Left lung (tissue), 4 donors: ENCODE measurements at regions not wholly inside any gene's neighbourhood (a gene's known extent, or its start where the extent isn't known, plus 50 kb on each side); places are given as distances from the start of the nearest gene placed in this dataset.

Experiments
- ATAC-seq: fragments of 200-7000 bp; cut with Tn5 transposase; one replicate; pipeline ENCODE4 v1.9.1; 2020; ENCODE audit warnings: moderate library complexity
- DNase-seq, 4 donors: peaks; one replicate each; pipeline ENCODE4 v3.0.0-alpha.2; 2013 to 2020
- H3K27ac ChIP-seq, 2 donors: fragments of 200-600 bp; sonication (generic) in 1 of 2; one replicate each; pipeline versions ENCODE4 v1.5.0 to v1.8.0; 2020 to 2021
- H3K27me3 ChIP-seq, 2 donors: fragments of 200-600 bp; sonication (generic) in 1 of 2; one replicate each; pipeline versions ENCODE4 v1.5.0 to v1.8.0; 2020 to 2021
- H3K36me3 ChIP-seq, 2 donors: fragments of 200-600 bp; sonication (generic) in 1 of 2; one replicate each; pipeline versions ENCODE4 v1.5.0 to v1.8.0; 2020 to 2021
- H3K4me1 ChIP-seq, 2 donors: fragments of 200-600 bp; one replicate each; pipeline ENCODE4 v1.8.0; 2021
- H3K4me3 ChIP-seq, 2 donors: fragments of 200-600 bp; sonication (generic) in 1 of 2; one replicate each; pipeline versions ENCODE4 v1.5.0 to v1.8.0; 2020 to 2021; ENCODE audit warnings: mild to moderate bottlenecking in 1 of 2
- H3K9me3 ChIP-seq, 2 donors: fragments of 200-600 bp; sonication (generic) in 1 of 2; one replicate each; pipeline versions ENCODE4 v1.5.0 to v1.8.0; 2020 to 2021
- CTCF ChIP-seq, 2 donors: fragments of 200-600 bp; sonication (generic) in 1 of 2; IDR thresholded peaks; one replicate each; pipeline versions ENCODE4 v1.5.0 to v1.8.0; 2021; ENCODE audit warnings: antibody characterized with exemption in 2 of 2
- intact Hi-C, 2 donors: fragments of 100-400 bp; cut with DNase I; formaldehyde crosslinking; loops; one replicate each; pipeline versions ENCODE4 v1.11.2 to v1.14.2; 2022
- donor health status: DM: no; HTN: yes; CAD: no.
- donor health status: DM: no; HTN: no; CAD: no.

GRCh38 chr20:60986506-60987156, 265.4 kb upstream of the CDH4 start:
- peaks cover 0 to 4% of the 10 kb centered on the region in 2 donors for H3K27me3 ChIP-seq
- intact Hi-C loops = no loop called here
- no peak for TF ChIP-seq CTCF (IDR thresholded peaks at IDR 0.05)

GRCh38 chr20:60990061-60990460, 262.0 kb upstream of the CDH4 start:
- no peak for ATAC-seq
- Histone ChIP-seq H3K4me3 (no peak overlapping the region), H3K4me1 (no peaks in the 10 kb centered on the region), H3K9me3 (no peaks in the 10 kb centered on the region), H3K36me3 (no peaks in the 10 kb centered on the region), H3K27me3 (peaks cover 0 to 6% of the 10 kb centered on the region in 2 donors), H3K27ac (no peak overlapping the region)
- no peak for DNase-seq
- intact Hi-C loops = no loop called here
- no peak for TF ChIP-seq CTCF (IDR thresholded peaks at IDR 0.05)

More at GRCh38 chr20:60986506-60987156, 265.4 kb upstream of the CDH4 start:
- Histone ChIP-seq H3K4me1 (no peaks in the 10 kb centered on the region), H3K36me3 (no peaks in the 10 kb centered on the region), H3K9me3 (no peaks in the 10 kb centered on the region), H3K4me3 (no peak overlapping the region), H3K27ac (no peak overlapping the region)
- DNase-seq = no peak
- no peak for ATAC-seq

DNA sequence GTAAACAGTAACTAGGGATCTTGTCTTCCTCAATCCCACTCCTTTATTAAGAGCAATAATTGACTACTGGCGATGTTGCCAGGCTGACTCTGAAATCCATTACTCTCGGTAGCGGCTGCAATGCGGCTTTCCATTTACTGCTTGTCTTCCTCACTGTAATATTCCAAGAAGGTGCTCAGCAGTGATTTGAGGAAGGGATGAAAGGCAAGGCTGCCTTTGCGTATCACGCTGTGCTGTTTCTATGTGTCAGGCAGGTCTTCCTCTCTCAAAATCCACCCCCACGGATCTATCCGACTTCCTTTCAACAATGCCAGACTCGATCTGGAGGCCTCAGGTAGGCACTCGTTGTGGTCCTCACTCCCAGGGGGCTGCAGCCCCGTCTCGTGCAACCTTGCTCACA, 261.4 kb upstream of the CDH4 start:
- intact Hi-C loops = no loop called here
- Histone ChIP-seq H3K4me3 (no peak overlapping the region), H3K27me3 (peaks cover 0 to 8% of the 10 kb centered on the region in 2 donors), H3K36me3 (no peaks in the 10 kb centered on the region), H3K4me1 (no peaks in the 10 kb centered on the region), H3K9me3 (no peaks in the 10 kb centered on the region), H3K27ac (no peak overlapping the region)
- DNase-seq (no peak), ATAC-seq (no peak)
- TF ChIP-seq CTCF (IDR thresholded peaks at IDR 0.05) = no peak

- TF ChIP-seq CTCF (IDR thresholded peaks at IDR 0.05) = no peak
- DNase-seq = no peak
- no peaks in the 10 kb centered on the region for H3K36me3 ChIP-seq
- intact Hi-C loops = no loop called here
- H3K9me3 ChIP-seq = no peaks in the 10 kb centered on the region
- no peak overlapping the region for H3K4me3 ChIP-seq
- peaks cover 0 to 13% of the 10 kb centered on the region in 2 donors for H3K27me3 ChIP-seq
- ATAC-seq = no peak
- no peaks in the 10 kb centered on the region for H3K4me1 ChIP-seq
- no peak overlapping the region for H3K27ac ChIP-seq
Measured at GRCh38 chr20:60993433-60994044, 258.5 kb upstream of the CDH4 start.

DNA sequence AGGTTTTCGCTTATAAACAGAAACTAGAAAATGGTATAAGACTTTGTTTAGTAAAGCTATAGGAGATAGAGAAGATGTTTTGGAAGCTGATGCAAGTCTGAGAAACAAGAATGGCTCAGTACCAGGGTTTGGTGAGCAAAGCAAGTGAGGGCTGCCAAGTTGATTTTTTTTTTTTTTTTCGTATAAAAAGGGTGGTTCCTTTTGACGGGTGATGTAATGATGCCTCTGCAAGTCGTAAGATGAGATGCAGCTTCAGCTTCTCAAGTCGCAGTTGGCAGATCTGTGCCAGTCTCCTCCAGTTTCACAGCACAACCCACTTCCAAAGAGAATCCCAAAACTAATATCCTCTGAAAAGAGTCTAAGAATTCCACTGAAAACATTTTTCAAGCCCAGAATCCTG, 252.8 kb upstream of the CDH4 start:
- H3K27me3 ChIP-seq = peaks cover 0 to 13% of the 10 kb centered on the region in 2 donors
- TF ChIP-seq CTCF (IDR thresholded peaks at IDR 0.05) = no peak
- H3K9me3 ChIP-seq = no peaks in the 10 kb centered on the region
- H3K4me3 ChIP-seq = no peak overlapping the region
- intact Hi-C loops = no loop called here
- no peaks in the 10 kb centered on the region for H3K36me3 ChIP-seq
- no peaks in the 10 kb centered on the region for H3K4me1 ChIP-seq
- DNase-seq (no peak), ATAC-seq (no peak)
- no peak overlapping the region for H3K27ac ChIP-seq
